ENCODE measurements at regions not wholly inside any gene's neighbourhood (a gene's known extent, or its start where the extent isn't known, plus 50 kb on each side); places are given as distances from the start of the nearest gene placed in this dataset.

DNA sequence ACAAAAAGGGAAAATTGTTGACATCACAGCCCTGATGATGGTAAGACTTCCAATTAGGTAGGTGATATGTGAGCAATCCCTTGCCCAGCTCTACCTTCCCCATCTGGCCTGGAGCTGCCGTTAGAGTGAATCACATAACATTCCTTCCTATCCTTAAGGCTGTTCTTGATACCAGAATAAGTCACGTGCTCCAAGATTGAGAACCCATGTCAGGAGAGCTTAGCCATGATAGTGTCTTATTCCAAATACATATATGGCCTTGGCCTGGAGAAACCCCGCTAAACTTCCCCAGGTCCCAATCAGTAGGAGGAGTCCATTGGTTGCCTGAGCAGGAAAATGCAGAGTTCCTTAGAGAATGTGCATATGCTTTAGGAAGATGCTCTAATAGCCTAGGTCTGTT lies 70.0 kb upstream of the ACVR2A start:
- H3K9me3 ChIP-seq (ENCODE audit: control insufficient read depth, insufficient read depth, low read depth, low read length), result no peaks in the 10 kb centered on the region
- H3K4me3 ChIP-seq (ENCODE audit: low read depth, low read length), result no peak overlapping the region
- TF ChIP-seq ZNF274 (IDR thresholded peaks at IDR 0.05; ENCODE audit: low read length) (no peak), ZNF274 (tag by site-specific recombination; IDR thresholded peaks at IDR 0.05; ENCODE audit: borderline replicate concordance) (no peak), KLF8 (tag by site-specific recombination; IDR thresholded peaks at IDR 0.05) (no peak), ZEB2 (tag by site-specific recombination; IDR thresholded peaks at IDR 0.05) (no peak), ZNF626 (tag by site-specific recombination; IDR thresholded peaks at IDR 0.05) (no peak), ZFHX2 (tag by site-specific recombination; conservative IDR thresholded peaks at IDR 0.05) (no peak), ZNF791 (tag by site-specific recombination; IDR thresholded peaks at IDR 0.05) (no peak), HOXA7 (CRISPR knock-in tag; IDR thresholded peaks at IDR 0.05; ENCODE audit: borderline replicate concordance) (no peak), ZFP37 (tag by site-specific recombination; IDR thresholded peaks at IDR 0.05) (no peak), SCRT1 (tag by site-specific recombination; IDR thresholded peaks at IDR 0.05; ENCODE audit: borderline replicate concordance) (no peak), BCL11B (tag by site-specific recombination; IDR thresholded peaks at IDR 0.05; ENCODE audit: low read depth) (no peak)
- TF ChIP-seq, protein P1, sequence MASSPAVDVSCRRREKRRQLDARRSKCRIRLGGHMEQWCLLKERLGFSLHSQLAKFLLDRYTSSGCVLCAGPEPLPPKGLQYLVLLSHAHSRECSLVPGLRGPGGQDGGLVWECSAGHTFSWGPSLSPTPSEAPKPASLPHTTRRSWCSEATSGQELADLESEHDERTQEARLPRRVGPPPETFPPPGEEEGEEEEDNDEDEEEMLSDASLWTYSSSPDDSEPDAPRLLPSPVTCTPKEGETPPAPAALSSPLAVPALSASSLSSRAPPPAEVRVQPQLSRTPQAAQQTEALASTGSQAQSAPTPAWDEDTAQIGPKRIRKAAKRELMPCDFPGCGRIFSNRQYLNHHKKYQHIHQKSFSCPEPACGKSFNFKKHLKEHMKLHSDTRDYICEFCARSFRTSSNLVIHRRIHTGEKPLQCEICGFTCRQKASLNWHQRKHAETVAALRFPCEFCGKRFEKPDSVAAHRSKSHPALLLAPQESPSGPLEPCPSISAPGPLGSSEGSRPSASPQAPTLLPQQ (tag by site-specific recombination; IDR thresholded peaks at IDR 0.05), result no peak
- TF ChIP-seq, protein P2, sequence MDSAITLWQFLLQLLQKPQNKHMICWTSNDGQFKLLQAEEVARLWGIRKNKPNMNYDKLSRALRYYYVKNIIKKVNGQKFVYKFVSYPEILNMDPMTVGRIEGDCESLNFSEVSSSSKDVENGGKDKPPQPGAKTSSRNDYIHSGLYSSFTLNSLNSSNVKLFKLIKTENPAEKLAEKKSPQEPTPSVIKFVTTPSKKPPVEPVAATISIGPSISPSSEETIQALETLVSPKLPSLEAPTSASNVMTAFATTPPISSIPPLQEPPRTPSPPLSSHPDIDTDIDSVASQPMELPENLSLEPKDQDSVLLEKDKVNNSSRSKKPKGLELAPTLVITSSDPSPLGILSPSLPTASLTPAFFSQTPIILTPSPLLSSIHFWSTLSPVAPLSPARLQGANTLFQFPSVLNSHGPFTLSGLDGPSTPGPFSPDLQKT (IDR thresholded peaks at IDR 0.05; ENCODE audit: borderline replicate concordance, low read depth, low read length), result no peak
- no peaks in the 10 kb centered on the region for H3K4me1 ChIP-seq (ENCODE audit: control insufficient read depth, insufficient read depth, low read length)
- CTCF ChIA-PET, result no interaction called here
- H3K36me3 ChIP-seq (ENCODE audit: control insufficient read depth in 2 of 2, insufficient read depth in 1 of 2, low read length in 2 of 2), result no peaks in the 10 kb centered on the region
- POLR2A ChIA-PET, result no interaction called here
- no peak overlapping the region for H3K27ac ChIP-seq (ENCODE audit: extremely low read depth, low read depth, low read length)

DNA sequence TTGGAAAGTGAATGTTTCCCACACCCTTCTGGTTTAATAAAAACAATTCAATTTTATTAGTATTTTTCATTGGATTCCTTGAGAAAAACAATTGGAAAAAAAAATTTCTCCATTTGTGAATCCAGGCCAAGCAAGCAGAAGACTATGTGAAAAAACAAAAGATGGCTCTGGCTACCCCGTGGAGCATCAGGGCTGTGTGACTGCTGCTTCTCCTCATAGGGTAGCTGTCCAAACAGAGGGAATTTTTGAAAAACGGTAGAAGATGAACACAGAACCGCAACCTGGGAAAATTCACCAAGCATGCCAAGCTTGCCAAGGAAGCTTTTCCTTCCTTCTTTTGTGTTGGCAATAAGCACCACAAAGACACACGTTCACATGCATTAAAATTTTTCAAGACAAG lies 71.3 kb upstream of the ACVR2A start:
- ChIA-PET CTCF (no interaction called here), POLR2A (no interaction called here)
- Histone ChIP-seq H3K36me3 (ENCODE audit: control insufficient read depth in 2 of 2, insufficient read depth in 1 of 2, low read length in 2 of 2) (no peaks in the 10 kb centered on the region), H3K4me1 (ENCODE audit: control insufficient read depth, insufficient read depth, low read length) (no peaks in the 10 kb centered on the region), H3K27ac (ENCODE audit: extremely low read depth, low read depth, low read length) (no peak overlapping the region), H3K4me3 (ENCODE audit: low read depth, low read length) (no peak overlapping the region), H3K9me3 (ENCODE audit: control insufficient read depth, insufficient read depth, low read depth, low read length) (no peaks in the 10 kb centered on the region)
- no peak for TF ChIP-seq KLF9 (tag by site-specific recombination; IDR thresholded peaks at IDR 0.05; ENCODE audit: low read depth)
- TF ChIP-seq ZNF37A (tag by site-specific recombination; IDR thresholded peaks at IDR 0.05), result no peak
- TF ChIP-seq ZNF768 (tag by site-specific recombination; IDR thresholded peaks at IDR 0.05), result no peak
- no peak for TF ChIP-seq ZNF571 (tag by site-specific recombination; IDR thresholded peaks at IDR 0.05)
- no peak for TF ChIP-seq KLF7 (tag by site-specific recombination; IDR thresholded peaks at IDR 0.05; ENCODE audit: borderline replicate concordance)
- TF ChIP-seq ZNF561 (tag by site-specific recombination; IDR thresholded peaks at IDR 0.05; ENCODE audit: borderline replicate concordance), result no peak
- no peak for TF ChIP-seq ZBTB48 (tag by site-specific recombination; IDR thresholded peaks at IDR 0.05)
- no peak for TF ChIP-seq OSR2 (tag by site-specific recombination; IDR thresholded peaks at IDR 0.05)
- TF ChIP-seq SETDB1 (IDR thresholded peaks at IDR 0.05; ENCODE audit: insufficient read length, low read length), result no peak
- no peak for TF ChIP-seq KLF1 (tag by site-specific recombination; IDR thresholded peaks at IDR 0.05)
- TF ChIP-seq ZNF2 (tag by site-specific recombination; IDR thresholded peaks at IDR 0.05), result no peak
- TF ChIP-seq, protein P3, sequence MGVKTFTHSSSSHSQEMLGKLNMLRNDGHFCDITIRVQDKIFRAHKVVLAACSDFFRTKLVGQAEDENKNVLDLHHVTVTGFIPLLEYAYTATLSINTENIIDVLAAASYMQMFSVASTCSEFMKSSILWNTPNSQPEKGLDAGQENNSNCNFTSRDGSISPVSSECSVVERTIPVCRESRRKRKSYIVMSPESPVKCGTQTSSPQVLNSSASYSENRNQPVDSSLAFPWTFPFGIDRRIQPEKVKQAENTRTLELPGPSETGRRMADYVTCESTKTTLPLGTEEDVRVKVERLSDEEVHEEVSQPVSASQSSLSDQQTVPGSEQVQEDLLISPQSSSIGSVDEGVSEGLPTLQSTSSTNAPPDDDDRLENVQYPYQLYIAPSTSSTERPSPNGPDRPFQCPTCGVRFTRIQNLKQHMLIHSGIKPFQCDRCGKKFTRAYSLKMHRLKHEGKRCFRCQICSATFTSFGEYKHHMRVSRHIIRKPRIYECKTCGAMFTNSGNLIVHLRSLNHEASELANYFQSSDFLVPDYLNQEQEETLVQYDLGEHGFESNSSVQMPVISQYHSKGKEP (tag by site-specific recombination; IDR thresholded peaks at IDR 0.05), result no peak
- no peak for TF ChIP-seq ZNF670 (tag by site-specific recombination; IDR thresholded peaks at IDR 0.05; ENCODE audit: low read depth)

Measured in HEK293 (cell line).